ENCODE measurements at regions not wholly inside any gene's neighbourhood (a gene's known extent, or its start where the extent isn't known, plus 50 kb on each side); places are given as distances from the start of the nearest gene placed in this dataset.

GRCh38 chr7:33727315-33727714 is 178.0 kb upstream of the BMPER start:
- TF ChIP-seq CTCF (IDR thresholded peaks at IDR 0.05) (no peak), POLR2A (IDR thresholded peaks at IDR 0.05) (no peak)

All from suprapubic skin (tissue), 3 donors.